ENCODE measurements at regions not wholly inside any gene's neighbourhood (a gene's known extent, or its start where the extent isn't known, plus 50 kb on each side); places are given as distances from the start of the nearest gene placed in this dataset.
"Not testable (repeated sequence)": the region's sequence is repeated elsewhere in the genome, so short reads cannot be mapped to it uniquely, and the experiment has no call there.

DNA sequence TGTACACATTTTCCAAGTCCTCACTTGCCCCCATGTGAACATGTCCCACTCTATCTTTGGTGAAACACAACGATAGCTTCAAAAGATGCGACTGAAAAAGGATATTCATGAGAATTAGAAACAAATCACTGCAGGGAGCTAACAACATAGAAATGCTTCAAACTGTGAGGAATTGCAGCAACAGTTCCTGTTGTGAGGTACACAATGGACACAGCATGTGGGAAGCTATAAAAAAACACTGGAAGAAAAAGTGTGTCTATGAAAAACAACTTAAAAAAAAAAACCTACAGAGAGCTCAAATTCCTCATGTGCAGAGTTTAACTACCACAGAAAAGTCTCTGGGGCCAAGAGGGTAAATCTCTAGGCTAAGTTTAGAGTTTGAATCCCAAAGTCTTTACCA, 51.6 kb upstream of the BLTP1 start:
- no peak for DNase-seq (ENCODE audit: low spot score)

DNA sequence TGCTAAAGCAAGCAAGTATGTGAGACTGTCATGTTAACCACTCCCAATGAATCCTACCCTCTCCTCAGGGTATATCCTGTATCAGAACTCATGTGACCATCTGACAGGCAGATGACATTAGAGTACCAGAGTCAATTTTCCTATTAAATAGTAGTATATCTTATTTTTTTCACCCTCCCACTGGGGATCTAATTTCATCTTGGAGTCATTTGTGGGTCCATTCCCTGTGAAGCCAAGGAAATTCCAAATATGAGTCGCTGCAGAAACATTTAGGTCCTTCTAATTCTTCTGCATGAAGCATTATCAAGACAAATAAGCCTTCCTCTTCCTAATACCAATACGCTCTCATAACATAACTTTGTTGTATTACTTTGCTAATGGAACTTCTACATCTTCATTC, 52.2 kb upstream of the BLTP1 start:
- DNase-seq (ENCODE audit: low spot score), result no peak

DNA sequence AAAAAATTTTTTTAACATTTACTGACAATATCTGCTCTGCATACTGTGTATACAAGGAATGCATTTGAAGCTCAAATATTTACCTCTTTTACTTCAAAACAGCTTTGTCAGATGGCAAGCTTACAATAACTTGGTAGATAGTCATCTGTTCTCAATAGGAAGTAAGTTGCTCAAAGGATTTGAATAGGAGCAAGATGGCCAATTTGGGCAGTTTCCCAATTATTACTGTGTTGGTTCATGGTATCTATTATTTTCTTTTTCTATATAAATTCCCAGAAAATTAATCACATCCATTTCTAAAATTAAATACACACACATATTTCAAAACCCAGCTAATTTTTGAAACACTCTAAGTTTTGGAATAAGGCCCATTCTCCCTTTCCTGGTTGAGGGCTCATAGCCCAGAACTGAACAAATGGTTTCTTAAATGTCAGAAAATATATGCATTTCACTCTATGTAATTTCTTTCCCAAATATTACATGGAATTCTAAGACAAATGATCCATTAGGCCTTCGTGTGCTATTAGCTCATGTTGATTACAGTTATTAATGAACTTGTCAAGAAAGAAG, 60.2 kb upstream of the BLTP1 start:
- DNase-seq (ENCODE audit: low spot score), result no peak

DNA sequence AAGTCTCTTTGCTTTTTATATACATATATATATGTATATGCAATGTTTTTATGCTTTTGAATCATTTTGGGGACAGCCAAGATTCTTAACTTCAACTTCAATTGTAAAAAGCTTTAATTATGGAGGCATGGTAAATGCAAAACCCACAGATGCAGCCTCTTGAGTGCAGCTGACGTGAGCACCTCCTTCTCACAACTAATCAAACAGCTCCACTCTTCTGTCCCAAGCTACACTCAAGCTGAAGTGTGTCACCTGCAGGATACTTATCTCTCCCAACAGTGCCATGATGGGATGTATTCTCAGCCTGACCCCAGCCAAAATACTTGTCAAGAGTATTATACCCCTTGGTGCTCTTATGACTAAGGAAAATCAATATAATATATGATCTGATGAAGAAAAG, 60.7 kb upstream of the BLTP1 start:
- DNase-seq (ENCODE audit: low spot score), result no peak

DNA sequence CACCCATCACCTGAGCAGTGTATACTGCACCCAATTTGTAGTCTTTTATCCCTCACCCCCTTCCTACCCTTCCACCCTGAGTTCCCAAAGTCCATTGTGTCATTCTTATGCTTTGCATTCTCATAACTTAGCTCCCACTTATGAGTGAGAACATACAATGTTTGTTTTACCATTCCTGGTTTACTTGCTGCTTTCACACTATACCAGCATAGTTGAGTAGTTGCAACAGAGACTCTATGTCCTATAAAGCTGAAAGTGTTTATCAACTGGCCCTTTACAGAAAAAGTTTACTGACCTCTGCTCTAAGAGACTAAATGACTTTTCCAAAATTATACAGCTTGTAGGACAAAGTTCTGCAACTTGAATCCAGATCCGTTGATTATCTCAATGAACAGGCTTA, 61.1 kb upstream of the BLTP1 start:
- DNase-seq (ENCODE audit: low spot score), result no peak

DNA sequence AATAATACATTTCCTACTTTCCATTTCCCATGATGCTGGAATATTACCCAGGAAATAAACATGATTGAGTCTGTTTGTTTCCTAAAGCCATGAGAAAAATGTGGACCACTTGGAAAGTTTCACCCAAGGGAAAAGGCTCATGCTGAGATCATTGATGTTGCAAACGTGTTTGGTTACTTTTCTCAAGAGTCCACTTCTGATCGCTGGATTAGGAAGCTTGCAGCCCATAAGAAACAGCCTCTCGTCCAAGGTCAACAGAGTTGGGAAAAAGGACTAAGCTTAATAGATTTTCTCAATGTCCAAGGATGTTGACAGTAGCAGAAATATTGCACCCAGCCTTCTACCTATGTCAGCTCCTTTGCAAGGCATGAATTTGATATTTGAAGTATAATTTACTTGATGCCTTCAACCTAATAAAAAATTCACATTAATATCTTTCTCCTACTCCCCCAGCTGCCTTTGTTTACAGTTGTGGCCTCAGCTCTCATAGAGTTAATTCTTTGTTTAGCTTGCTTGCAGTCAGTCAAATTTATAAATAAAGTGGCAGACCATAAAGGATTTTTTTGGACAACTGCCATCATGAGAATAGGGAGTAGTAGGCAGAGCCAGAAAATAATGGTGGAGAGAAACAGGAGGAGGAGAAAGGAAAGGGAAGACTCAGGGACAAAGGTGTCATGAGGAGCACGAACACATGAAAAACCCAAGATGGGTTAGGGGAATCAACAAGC, 65.6 kb upstream of the BLTP1 start:
- no peak for DNase-seq (ENCODE audit: low spot score)

DNA sequence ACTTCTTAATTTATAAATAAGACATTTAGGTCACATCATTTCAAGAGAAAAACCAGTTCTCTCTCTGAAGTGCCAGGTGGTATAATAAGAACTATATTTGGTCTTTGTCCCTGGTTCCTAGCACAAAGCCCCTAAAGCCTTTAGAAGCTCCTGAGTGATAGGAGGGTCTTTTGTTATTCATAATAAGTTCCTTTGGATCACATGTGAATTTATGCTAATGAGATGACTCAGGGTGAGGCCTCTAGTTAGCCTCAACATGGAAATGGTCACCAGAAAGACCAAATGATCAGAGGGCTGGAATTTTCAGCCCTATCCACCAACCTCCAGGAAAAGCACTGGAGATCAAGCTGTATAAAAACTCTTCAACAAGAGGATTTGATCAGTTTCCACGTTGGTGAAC, 68.1 kb upstream of the BLTP1 start:
- no peak for DNase-seq (ENCODE audit: low spot score)

DNA sequence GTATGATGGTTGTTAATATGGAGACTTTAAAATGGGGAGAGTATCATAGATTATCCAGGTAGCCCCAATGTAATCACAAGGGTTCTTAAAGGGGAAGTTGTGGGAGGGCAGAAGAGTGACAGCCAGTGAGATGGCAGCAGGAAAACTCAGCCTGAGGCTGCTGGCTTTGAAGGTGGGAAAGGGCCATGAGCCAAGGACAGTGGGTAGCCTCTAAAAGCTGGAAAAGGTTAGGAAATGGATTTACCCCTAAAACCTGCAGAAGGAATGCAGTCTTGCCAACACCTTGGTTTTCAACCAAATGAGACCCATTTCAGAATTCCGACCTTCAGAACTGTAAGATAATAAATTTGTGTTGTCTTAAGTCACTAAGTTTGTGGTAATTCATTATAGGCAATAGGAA, 68.8 kb upstream of the BLTP1 start:
- no peak for DNase-seq (ENCODE audit: low spot score)

DNA sequence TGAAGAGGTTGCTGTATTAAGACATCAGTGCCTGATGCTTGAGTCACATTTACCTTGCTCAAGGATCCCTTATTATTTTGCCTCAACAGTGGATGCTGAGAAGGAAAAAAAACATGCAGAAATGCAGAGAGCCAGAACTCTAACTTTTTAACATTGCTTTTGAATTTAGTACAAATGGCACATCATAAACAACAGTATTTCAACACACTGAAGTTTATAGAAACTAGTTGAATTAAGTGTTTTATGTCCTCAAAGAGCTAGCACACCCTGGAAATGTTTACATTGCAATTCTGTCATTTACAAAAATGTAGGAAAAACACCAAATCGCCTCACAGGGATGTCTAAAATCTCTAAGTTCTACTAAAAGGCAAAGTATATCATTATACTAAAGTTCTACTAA, 69.5 kb upstream of the BLTP1 start:
- DNase-seq (ENCODE audit: low spot score), result no peak

DNA sequence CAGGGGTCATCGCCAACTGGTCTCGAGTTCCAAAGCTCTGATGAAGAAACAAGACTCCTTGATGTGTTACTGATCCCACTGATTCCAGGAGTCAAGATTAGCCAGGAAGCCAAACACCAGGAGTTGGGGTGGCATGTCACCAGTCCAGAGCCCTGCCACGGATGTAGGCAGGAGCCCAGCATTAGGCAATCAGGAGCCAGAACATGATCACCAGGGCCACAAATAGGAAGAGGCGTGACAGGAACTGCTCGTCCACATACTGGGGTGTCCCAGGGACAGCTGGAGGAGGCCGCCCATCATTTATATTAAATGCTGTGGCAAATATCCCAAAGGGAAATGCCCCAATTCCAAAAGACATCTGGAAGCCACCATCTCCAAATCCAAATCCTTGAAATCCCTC, 74.5 kb upstream of the BLTP1 start:
- DNase-seq (ENCODE audit: low spot score), result not testable (repeated sequence)

DNA sequence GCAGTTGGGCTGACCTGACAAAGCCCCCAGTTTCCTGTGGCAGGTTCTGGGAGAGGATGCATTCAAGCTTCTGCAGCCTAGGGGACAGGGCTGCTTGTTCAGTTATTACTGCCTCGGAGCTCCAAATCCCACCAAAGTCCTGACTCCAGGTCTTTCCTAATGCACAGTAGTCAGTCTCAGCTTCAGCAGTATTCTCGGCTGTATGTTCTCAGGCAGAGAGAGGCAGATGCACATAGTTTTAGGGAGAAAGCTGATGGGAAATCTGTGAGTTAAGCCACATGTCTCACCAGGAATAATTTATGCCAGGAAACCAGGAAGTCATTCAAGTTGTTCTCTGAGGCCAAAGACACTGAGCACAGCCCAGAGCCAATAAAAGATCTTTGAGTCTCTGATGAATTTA, 75.3 kb upstream of the BLTP1 start:
- peak; percentile 44 for DNase-seq (ENCODE audit: low spot score)

DNA sequence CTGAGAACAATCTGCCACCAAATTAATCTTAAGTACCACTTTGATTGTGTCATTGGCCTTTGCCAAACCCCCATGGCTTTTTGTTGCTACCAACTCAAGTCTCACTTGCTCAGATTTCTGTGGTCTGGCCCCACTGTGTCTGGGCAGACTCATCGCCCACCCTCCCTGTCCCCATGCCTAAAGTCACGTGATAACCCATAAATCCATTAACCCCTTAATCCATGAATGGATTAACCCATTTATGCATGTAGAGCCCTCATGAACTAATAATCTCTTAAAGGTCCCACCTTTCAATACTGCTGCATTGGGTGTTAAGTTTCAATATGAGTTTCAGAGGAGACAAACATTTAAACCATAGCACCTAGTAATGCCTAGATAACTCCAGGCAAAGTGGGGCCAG, 78.5 kb upstream of the BLTP1 start:
- no peak for DNase-seq (ENCODE audit: low spot score)

DNA sequence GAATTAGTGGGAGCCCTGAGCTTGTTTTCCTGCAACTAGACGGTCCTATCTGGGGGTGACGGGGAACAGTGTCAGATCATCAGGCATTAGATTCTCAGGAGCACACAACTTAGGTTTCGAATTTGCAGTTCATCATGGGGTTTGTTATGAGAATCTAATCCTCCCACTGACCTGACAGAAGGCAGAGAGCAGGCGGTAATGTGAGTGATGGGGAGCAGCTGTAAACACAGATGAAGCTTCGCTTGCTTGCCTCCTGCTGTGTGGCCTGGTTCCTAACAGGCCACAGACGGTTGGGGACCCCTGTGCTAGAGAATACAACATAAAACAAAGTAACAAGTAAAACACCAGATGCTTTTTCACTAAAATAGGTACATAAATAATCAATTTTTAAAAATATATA, 86.2 kb upstream of the BLTP1 start:
- no peak for DNase-seq (ENCODE audit: low spot score)

DNA sequence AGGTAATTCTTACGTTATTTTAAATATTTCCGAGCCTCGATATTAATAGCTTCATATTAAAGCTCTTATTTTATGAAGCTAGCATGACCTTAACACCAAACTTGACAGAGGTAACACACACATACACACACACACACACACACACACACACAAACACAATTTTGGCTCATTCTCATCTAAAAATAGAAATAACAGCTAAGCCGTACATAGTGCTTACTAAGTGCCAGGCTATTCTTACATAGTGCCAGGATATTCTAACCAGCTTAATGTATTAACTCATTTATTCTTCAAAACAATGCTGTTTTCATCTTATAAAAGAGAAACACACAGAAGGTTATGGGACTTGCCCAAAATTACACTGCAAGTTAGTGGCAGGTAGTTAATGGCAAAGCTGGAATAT, 87.0 kb upstream of the BLTP1 start:
- no peak for DNase-seq (ENCODE audit: low spot score)

DNA sequence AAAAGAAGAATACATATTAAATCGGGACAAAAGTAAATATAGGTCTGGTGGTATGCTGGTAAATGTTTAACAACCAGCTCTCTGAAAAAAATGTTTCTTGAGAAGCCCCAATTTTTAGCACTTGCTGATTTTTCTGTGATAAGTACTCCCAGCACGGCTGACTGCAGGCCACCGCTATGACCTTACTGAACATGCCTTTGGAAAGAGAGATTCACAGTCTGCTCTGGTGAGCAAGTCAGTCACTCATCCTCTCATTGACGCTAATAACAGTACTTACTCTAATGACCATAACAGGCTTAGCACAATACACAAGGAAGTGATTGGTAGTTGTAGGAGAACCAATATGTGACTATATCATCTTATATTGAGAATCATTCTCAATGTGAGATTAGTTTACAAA, 98.9 kb upstream of the BLTP1 start:
- no peak for DNase-seq (ENCODE audit: low spot score)

DNA sequence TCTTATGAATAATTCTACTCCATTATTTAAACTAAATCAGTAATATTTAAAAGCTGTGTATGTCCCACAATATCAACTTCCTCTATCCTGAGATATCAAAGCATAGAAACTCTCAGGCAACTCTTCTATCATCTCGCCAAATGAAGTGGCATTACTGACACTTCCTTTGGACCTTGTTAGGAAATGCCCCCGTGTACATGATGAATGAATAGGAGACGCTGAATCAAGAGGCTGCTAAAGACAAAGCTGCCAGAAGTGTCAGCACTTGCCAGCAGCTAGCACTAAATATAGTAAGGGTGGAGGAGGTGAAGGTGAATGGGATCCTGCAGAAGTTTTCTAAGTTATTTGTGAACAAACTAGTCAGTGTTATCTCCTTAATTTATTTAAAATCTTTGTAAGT, 99.5 kb upstream of the BLTP1 start:
- DNase-seq (ENCODE audit: low spot score), result no peak

DNA sequence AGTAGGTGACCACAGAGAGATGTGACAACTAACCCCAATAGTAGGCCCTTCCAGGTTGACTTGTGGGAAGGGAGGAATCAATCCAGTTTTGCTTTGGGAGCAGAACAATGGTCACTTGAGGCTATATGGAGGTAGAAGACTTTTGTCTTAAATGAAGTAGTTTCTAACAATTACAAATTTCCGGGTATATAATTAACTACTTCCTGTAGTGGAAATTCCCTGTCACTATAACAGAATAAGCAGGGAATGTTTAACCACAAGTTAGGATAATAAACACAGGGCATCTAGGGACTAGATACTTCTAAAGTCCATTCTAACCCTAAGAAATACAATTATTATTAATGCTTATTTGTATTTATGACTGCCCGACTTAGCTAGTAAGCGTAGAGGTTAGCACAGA, 99.0 kb upstream of the TRPC3 start:
- no peak for DNase-seq (ENCODE audit: low spot score)

DNA sequence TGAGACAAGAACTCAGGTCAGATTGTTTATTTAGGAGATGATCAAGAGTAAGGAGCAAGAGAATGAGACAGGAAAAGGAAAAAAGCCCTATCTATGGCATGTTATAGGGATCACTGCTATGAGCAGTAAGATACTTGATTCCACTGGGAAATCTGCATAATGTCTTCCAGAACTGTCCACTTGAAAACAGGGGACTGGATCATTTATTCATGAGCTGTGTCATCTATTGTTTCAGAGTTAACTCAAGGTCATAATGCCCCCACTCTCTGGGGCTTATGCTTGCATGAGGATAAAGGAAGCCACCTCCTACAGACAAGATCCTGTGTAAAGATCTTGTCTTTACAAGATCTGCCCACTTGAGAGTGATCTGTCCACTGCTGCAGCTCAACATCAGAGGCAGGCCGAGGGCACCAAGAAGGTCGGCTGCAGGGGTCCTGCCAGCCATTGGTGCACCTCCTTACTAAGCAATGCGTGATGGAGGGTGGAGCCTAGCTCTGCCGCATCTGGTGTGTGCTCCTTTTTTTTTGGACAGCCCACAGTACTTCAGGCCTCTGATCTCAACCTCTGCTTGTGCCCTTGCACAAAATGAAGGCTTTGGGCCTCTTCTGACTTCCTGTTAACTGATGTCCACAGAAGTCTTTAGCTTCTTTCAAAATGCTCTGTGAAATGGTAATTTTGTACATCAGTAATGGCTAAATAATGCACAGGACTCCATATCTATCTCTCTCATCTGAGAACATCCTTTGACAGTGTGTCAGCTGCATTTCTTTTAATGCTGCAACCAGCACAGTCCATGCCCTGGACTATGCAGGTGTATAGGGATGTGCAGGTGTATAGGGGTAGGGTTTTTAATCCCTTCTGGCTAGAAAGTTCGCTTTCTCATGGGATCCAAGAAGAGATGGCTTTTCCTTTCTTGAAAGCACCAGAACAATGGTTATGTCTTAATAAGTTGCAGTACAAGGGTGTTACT, 95.9 kb upstream of the TRPC3 start:
- DNase-seq (ENCODE audit: low spot score), result no peak

DNA sequence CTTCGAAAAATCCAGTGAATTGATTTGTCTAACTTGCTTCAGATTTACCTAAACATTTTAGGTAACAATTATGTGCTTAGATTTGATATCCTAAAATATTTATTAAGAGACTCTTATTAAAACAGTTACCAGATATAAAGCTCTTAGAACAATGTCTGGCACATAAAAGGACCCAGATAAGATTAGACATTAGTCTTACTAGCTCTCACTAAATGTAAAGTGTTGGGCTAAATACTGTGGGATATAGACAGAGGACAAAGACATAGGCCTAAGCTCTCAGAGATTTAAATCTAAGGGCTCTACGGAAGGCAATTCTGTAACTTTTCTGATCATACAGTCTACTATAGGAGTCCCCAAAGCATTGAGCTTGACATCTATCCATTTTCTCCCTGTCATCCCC, 94.4 kb upstream of the TRPC3 start:
- no peak for DNase-seq (ENCODE audit: low spot score)

DNA sequence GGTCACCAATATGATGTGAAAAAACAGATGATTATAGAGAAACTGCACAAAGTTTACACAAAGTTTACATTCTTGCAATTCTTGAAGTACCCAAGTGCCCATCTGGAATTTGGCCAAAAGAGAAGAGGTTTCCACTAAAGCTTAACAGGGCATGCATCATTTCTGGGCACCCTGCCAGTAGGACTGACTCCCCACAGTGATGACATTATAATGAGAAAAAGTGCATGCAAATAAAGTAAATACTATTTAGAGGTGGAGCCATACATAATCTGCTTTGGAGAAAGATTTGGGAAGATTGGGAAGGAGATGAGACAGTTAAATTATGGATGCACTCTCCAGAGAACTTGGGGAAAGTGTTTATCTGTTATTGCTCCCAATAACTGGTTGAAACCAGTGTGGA, 93.7 kb upstream of the TRPC3 start:
- peak; percentile 9 for DNase-seq (ENCODE audit: low spot score)

DNA sequence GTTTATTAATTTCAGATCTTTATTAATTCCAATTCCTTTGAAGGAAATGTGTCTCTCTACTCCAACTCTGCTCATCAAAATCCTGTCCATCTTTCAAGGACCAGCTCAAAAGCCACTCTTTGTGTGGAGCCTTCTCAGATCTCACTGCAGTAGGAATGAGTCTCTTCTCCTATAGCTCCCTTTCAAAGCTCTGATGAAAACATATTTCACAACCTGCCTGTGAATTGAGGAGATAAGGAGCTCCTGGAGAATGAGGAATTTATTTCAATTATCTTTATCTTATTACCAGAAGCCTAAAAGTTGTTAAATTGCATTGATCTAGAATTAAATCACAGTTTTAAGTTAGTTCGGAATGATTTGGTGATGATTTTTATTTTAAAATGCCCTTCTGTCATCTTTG, 92.6 kb upstream of the TRPC3 start:
- no peak for DNase-seq (ENCODE audit: low spot score)

DNA sequence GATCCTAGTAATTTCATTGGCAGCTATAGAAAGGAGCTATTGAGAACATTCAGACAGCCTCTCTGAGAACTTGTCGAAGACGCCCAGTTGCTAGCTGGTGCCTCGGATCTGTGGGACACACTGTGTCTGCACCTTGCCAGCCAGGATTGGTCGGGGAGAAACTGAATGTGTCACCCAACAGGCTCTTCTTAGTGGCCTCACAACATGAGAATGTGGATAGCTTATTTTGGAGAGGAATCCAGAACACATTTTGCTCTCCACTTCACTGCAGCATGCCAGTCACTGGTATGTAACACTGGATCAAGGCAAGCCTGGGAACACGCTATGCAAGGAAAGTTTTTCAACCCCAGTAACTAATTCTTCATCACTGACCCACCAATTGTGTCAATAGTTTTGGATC, 89.5 kb upstream of the TRPC3 start:
- DNase-seq (ENCODE audit: low spot score), result no peak

DNA sequence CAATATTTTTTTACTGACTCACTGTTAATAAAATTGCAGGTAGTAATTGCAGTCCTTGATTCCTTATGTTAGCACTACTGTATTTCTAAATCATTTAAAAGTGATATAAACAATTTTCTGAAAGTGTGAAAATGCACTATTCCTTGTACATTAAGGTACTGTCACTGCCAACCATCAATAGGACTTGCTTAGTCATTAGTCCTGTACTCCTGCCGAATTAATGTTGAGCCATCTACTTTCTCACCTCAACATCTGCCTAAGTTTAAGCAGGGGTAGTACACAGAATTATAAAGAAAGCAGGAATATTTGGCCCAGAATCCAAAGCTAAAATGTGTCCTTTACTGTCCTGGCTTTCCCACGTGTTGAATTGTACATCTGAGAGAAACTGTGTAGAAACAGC, 87.0 kb upstream of the TRPC3 start:
- DNase-seq (ENCODE audit: low spot score), result no peak

Data from umbilical cord (tissue), 1 donor.